Myocyte (in vitro differentiated cells): ENCODE measurements at regions not wholly inside any gene's neighbourhood (a gene's known extent, or its start where the extent isn't known, plus 50 kb on each side); places are given as distances from the start of the nearest gene placed in this dataset.
"Not testable (repeated sequence)": the region's sequence is repeated elsewhere in the genome, so short reads cannot be mapped to it uniquely, and the experiment has no call there.

Source experiments
- DNase-seq: peaks from one replicate; pipeline ENCODE4 v3.0.0-alpha.2; 2012; ENCODE audit warnings: low read depth

DNA sequence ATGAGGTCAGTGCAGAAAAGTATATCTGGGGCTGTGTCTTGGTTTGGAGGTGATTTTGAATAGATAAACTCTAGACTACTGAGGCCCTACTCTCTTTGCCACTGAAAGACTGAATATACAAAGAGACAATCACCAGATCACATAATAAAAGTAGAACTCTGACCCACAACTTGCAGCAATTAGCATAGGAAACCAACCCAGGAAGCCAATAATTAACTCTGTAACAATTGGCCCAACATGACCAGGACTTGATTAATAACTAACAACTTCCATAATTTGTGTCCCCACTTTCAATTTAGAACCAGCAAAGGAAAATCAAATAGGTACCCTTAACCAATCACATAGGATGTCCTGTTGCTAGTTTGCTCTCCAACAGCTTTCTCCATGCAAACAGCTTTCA is 1104.9 kb upstream of the CELF4 start:
- no peak for DNase-seq

- DNase-seq = no peak
These were observed 1099.3 kb upstream of the CELF4 start for GRCh38 chr18:38664929-38665328.

GRCh38 chr18:38663682-38664081 is 1098.1 kb upstream of the CELF4 start:
- no peak for DNase-seq

GRCh38 chr18:38663270-38663669 is 1097.7 kb upstream of the CELF4 start:
- DNase-seq = no peak

- DNase-seq = no peak
These were observed 1089.3 kb upstream of the CELF4 start for GRCh38 chr18:38654946-38655345.

GRCh38 chr18:38651736-38652135 is 1086.1 kb upstream of the CELF4 start:
- no peak for DNase-seq

GRCh38 chr18:38648179-38648578 is 1082.6 kb upstream of the CELF4 start:
- no peak for DNase-seq

DNA sequence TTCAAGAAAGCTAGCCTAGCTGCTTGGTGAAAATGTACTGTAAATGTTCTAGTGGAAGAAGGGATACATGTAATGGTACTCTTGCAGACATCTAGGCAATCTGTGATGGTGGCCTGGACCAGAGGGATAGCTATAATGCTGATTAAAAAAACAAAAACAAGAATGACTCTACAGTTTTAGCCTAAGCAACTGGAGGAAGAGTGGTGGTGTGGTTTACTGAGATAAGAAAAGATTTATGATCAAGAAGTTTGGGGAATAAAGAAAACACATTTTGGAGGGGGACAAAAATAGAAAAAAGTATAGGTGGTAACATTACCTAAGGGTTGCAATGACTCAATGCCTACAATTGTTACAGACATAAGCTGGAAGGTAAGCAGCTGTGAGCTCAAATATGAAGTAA is 1080.7 kb upstream of the CELF4 start:
- no peak for DNase-seq

GRCh38 chr18:38644875-38645641 is 1079.5 kb upstream of the CELF4 start:
- no peak for DNase-seq

DNA sequence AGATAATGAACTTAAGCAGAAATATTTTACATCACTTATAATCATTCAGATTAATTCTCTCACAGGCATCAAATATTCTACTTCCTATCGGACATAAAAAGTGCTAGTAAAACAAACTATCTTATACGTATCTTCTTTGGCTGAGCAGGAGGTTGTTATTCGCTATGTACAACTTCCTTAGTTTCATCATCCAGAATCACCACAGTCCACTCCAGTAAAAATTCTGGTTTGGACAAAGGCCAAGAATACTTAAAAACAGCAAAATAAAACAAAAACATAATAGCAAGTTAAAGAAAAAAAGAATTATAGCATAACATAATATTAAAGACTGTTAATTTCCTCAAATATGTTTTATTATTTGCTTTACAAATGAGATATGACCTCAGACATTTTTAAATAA is 1077.1 kb upstream of the CELF4 start:
- no peak for DNase-seq

GRCh38 chr18:38639700-38640099 is 1074.1 kb upstream of the CELF4 start:
- DNase-seq = not testable (repeated sequence)

DNA sequence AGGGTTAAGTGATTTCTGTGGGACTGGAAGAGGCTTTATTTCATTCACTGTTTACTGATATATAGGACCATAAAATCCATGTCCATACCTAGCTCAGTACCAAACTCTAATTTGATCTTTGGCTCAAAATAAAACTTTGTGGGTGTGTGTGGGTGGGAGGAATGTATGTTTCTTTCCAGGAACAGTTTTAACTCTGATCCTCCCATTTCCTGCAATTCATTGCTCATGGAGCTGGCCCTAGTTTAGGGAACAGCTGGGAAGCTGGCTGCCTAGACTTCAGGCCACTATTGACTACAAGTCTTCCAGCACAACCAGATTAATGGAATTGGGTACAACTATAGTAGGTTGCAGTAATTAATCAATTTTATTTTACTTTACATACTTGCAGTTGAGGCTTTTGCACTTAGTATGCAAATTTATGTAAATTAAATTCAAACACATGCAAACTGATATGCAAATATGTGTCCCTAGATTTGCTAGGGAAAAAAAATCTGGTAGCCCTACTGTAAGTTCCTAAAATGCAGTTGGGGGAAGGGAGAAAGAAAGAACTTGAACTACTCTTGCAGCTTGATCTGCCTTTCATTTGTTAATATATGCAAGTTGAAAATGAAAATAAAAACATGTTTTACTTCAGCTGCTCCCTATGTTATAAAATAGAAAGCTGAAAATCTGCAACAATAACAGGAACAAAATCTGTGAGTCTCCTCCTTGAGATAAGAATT is 1070.3 kb upstream of the CELF4 start:
- DNase-seq = no peak

DNA sequence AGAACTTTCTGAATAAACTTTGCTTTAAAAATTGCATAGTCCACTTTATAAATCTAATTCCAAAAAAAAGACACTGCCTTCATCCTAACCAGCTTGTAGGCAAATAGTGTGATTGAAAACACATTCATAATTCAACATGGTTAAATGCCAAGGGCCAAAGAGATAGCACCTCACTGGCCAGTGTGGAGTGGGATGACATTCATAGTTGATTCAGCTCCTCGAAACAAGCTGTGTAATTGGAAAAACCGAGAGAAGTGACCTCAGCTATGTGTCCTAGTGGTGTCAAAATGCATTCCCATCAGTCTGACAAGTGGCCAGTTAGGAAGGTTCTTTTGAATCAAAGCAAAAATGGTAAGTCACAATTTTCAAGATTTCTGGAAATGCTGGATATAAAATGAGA is 1068.5 kb upstream of the CELF4 start:
- no peak for DNase-seq

DNA sequence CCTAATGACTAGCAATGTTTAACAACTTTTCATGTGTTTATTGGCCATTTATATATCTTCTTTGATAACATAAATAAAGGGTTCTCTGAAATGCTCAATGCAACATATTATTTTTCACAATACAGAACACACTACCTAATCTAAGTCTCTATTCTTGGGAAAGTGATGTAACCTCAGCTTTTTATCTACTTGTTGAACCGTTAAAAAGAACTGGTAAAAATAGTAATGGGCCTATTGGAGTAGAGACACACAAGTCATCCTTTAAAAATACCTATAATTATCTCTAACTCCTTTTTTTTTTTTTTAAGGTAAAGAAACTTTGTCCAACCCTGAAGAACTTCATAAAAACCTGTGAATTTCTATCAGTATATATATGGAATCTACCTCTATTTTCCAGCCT is 1067.7 kb upstream of the CELF4 start:
- DNase-seq = no peak

DNA sequence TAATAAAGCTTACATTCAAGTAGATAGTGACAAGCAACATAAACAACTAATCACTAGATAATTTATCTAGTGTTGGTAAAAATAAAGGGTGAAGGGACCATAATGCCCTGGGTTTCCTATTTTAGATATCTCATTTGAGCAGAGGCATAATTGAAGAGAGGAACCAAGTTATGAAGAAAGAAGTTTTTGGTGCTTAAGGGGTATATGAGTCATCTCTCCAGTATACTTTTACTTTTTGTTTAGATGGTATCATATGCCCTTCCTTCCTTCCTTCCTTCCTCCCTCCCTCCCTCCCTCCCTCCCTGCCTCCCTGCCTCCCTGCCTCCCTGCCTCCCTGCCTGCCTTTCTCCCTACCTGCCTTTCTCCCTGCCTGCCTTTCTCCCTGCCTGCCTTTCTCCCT is 1053.5 kb upstream of the CELF4 start:
- DNase-seq = no peak

DNA sequence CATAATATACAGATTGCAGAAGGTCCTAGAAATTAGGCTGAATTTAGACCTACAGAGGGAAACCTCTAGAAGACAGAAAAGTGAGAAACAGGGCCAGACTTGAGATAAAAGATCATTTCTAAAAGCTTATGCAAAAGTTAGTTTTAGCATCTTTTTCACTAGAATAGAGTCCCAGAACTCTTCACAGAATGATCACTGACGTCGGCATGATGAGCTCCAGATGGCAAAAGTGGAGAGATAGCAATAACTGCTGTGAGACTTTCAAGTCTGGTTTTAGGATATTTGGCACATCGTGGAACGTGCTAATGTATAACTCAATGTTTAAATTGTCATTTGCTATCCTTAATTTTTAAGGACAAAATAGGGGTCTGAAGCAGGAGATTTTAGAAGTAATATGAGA is 1050.7 kb upstream of the CELF4 start:
- no peak for DNase-seq

- no peak for DNase-seq
These were observed 1047.3 kb upstream of the CELF4 start for GRCh38 chr18:38612904-38613303.

DNA sequence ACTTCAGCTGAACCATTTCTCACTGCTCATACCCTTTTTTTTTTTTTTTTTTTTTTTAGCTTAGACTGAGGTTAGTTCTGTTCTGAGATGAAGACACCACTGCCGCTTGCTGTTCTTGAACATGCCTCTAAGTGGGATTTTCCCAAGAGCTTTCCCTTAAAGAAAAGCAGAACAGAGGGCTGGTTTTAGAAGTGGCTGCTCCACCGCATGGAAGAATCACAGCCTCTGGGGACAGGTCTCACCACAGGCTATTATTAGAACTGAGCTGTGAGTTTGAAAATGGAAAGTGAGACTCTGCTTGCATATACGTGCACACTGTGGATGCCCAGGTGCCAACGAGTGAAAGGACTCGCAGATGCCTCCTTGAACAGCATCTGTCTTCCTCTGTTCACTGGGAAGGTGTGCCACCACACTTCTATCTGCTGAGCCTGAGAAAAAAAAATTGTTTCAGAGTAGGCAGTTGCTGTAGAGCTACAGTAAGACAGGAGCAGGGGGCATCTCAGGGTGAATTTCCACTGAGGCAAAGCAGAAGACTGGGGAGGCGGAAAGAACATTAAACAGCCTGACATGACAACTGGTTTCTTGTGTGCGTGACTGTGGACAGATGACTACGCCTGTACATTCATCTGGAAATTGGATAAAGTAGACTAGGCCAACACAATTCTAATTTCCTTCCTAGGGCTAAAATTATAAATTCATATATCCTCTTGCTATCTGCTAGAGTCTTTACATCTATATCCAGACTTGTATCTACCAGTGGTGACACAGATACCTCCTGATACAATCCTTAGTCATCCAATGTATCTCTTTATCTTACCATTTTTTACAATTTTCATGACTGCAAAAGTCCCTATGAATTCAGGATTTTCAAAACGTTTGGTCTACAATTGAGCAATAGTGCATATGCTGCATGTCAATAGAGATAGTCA is 1045.7 kb upstream of the CELF4 start:
- peak; percentile 3 for DNase-seq

DNA sequence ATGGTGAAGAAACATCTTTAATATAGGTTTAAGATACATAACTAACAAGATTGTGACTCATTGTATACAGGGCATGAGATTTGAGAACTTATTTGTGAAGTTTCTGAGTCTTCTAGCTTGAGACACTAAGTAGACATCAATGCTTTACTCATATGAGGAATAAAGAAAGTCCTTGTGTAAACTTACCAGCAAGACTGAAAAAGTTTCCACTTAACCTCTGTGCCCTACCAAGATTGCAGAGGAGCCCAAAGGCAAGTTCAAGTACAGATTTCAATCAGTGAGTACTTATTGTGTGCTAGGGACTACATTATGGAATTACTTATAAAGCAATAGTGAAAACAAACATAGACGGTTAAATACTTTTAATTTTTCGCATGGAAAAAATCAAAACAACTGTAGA is 1041.2 kb upstream of the CELF4 start:
- no peak for DNase-seq

DNA sequence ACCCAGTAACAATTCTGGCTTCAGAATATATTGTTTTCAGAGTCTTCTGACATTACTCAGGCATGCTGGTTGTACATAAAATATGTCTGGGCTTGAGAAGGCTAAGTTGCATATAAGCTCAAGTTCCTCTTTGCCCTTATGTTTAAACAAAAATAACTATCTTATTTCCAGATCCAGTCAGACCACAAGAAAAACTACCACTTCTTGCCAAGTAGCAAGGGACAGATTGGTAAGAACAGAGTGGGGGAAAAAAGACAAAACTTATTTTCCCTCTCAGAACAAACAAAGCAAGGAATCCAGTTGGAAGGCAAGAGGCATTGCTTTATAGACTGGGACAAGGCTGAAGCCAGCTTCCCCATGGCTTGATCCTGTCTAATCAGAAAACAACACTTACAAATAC is 1036.7 kb upstream of the CELF4 start:
- DNase-seq = no peak

GRCh38 chr18:38587571-38587970 is 1022.0 kb upstream of the CELF4 start:
- DNase-seq = no peak

- DNase-seq = no peak
These were observed 1020.7 kb upstream of the CELF4 start for GRCh38 chr18:38586327-38586726.
